B cell (primary cell): ENCODE measurements at regions not wholly inside any gene's neighbourhood (a gene's known extent, or its start where the extent isn't known, plus 50 kb on each side); places are given as distances from the start of the nearest gene placed in this dataset.

Source experiments
- ATAC-seq: fragments of 200-7000 bp; cut with Tn5 transposase; one replicate; pipeline ENCODE4 v1.10.0; 2021; ENCODE audit warnings: low read depth, mild to moderate bottlenecking, moderate number of reproducible peaks, moderate library complexity
- CTCF ChIA-PET: fragments of 350-600 bp; sonication (Branson Sonifier 250); formaldehyde crosslinking; loops from one replicate; lab custom pipeline; 2021; ENCODE audit warnings: antibody characterized with exemption, inconsistent platforms; lab: Charles Lee
- POLR2A ChIA-PET: fragments of 350-600 bp; sonication (Branson Sonifier 250); formaldehyde crosslinking; loops from one replicate; lab custom pipeline; 2021; ENCODE audit warnings: antibody characterized with exemption; lab: Charles Lee
- DNase-seq: peaks from one replicate; pipeline ENCODE4 v3.0.0; 2013
- H2AFZ ChIP-seq: 2 replicates; pipeline ENCODE4 v1.6.1; 2012; ENCODE audit warnings: mild to moderate bottlenecking, low read depth, low read length; ENCODE audit not compliant: insufficient read depth, poor library complexity, severe bottlenecking
- H3K27ac ChIP-seq, 2 donors: 1 replicate in 1 of 2; 2 replicates in 1 of 2; pipeline ENCODE4 v1.5.1; 2012 to 2013; ENCODE audit warnings: low read length in 2 of 2, mild to moderate bottlenecking in 2 of 2, moderate library complexity in 1 of 2
- H3K27me3 ChIP-seq, 4 experiments: fragments of 200-600 bp in 1 of 4; sonication (generic) in 1 of 4; replicated peaks in 1 of 4; 1 replicate in 2 of 4; 2 replicates in 2 of 4; pipeline versions ENCODE4 v1.6.1 to v1.7.0; 2013 to 2016; ENCODE audit warnings: low read length in 3 of 4, mild to moderate bottlenecking in 2 of 4, mixed read lengths in 1 of 4, moderate library complexity in 1 of 4; ENCODE audit not compliant: insufficient read depth in 4 of 4, control insufficient read depth in 3 of 4; ENCODE audit errors: control extremely low read depth in 1 of 4
- H3K36me3 ChIP-seq, 2 experiments: replicated peaks in 1 of 2; 1 replicate in 1 of 2; 2 replicates in 1 of 2; pipeline versions ENCODE4 v1.6.1 to v1.7.1; 2013; ENCODE audit warnings: low read length in 1 of 2; ENCODE audit not compliant: insufficient read depth in 2 of 2, control insufficient read depth in 1 of 2; ENCODE audit errors: control extremely low read depth in 1 of 2, extremely low read depth in 1 of 2
- H3K4me1 ChIP-seq, 2 donors: fragments of 200-600 bp in 1 of 2; sonication (generic) in 1 of 2; 1 replicate in 1 of 2; 2 replicates in 1 of 2; pipeline versions ENCODE4 v1.5.1 to v1.6.1; 2013 to 2017; ENCODE audit warnings: low read length in 2 of 2; ENCODE audit not compliant: control insufficient read depth in 2 of 2, insufficient read depth in 2 of 2
- H3K4me2 ChIP-seq: replicated peaks from 2 replicates; pipeline ENCODE3; 2012; ENCODE audit warnings: mild to moderate bottlenecking, low read depth, low read length; ENCODE audit not compliant: poor library complexity, severe bottlenecking
- H3K4me3 ChIP-seq, 5 experiments: fragments of 200-600 bp in 1 of 5; sonication (generic) in 1 of 5; 1 replicate in 3 of 5; 2 replicates in 2 of 5; pipeline versions ENCODE4 v1.5.1 to v1.7.0; 2011 to 2016; ENCODE audit warnings: low read length in 4 of 5, mild to moderate bottlenecking in 4 of 5, low read depth in 2 of 5, control low read depth in 1 of 5, moderate library complexity in 1 of 5; ENCODE audit not compliant: insufficient read depth in 1 of 5; ENCODE audit errors: control extremely low read depth in 1 of 5, extremely low read depth in 1 of 5
- H3K79me2 ChIP-seq: fragments of 200-600 bp; sonication (generic); one replicate; pipeline ENCODE4 v1.6.0; 2016; ENCODE audit warnings: low read length; ENCODE audit not compliant: control insufficient read depth, insufficient read depth
- H3K9ac ChIP-seq: fragments of 200-600 bp; sonication (generic); 2 replicates; pipeline ENCODE4 v1.6.1; 2017; ENCODE audit warnings: mild to moderate bottlenecking, low read length, moderate library complexity
- H3K9me3 ChIP-seq, 3 donors: one replicate each; pipeline versions ENCODE4 v1.6.1 to v1.7.1; 2013; ENCODE audit warnings: low read length in 2 of 3; ENCODE audit not compliant: control insufficient read depth in 2 of 3, insufficient read depth in 1 of 3; ENCODE audit errors: control extremely low read depth in 1 of 3
- H4K20me1 ChIP-seq: 2 replicates; pipeline ENCODE4 v1.6.0; 2012; ENCODE audit warnings: mild to moderate bottlenecking, low read length; ENCODE audit not compliant: insufficient read depth, control insufficient read depth, poor library complexity, severe bottlenecking
- H3K27ac Mint-ChIP-seq: one replicate; pipeline ENCODE4 v1.8.0; 2021; ENCODE audit warnings: mixed read lengths
- H3K27me3 Mint-ChIP-seq: one replicate; pipeline ENCODE4 v1.8.0; 2021; ENCODE audit warnings: mixed read lengths
- H3K4me1 Mint-ChIP-seq: one replicate; pipeline ENCODE4 v1.8.0; 2021; ENCODE audit warnings: mixed read lengths
- H3K4me3 Mint-ChIP-seq: one replicate; pipeline ENCODE4 v1.8.0; 2021; ENCODE audit warnings: mixed read lengths
- H3K9me3 Mint-ChIP-seq: one replicate; pipeline ENCODE4 v1.8.0; 2022; ENCODE audit warnings: mixed read lengths; ENCODE audit not compliant: insufficient read depth
- EZH2 ChIP-seq: IDR thresholded peaks from 2 replicates; pipeline ENCODE4 v1.6.1; 2012; ENCODE audit warnings: borderline replicate concordance, low read depth, mild to moderate bottlenecking, moderate library complexity, low read length; ENCODE audit not compliant: insufficient read depth, poor library complexity, severe bottlenecking
- WGBS: methylation state at CpG from one replicate; pipeline ENCODE4 v1.1.5; 2013; ENCODE audit warnings: missing lambda C conversion rate; ENCODE audit not compliant: insufficient coverage; 5-methylcytosine and 5-hydroxymethylcytosine counted together
- intact Hi-C: fragments of 100-400 bp; cut with micrococcal nuclease; formaldehyde crosslinking; loops from one replicate; pipeline ENCODE4 v1.10.0; 2022
- TF ChIP-seq, protein P1 (sequence below): fragments of 200-600 bp; IDR thresholded peaks from one replicate; pipeline ENCODE4 v1.8.0; 2022; ENCODE audit warnings: antibody characterized with exemption, mild to moderate bottlenecking

DNA sequence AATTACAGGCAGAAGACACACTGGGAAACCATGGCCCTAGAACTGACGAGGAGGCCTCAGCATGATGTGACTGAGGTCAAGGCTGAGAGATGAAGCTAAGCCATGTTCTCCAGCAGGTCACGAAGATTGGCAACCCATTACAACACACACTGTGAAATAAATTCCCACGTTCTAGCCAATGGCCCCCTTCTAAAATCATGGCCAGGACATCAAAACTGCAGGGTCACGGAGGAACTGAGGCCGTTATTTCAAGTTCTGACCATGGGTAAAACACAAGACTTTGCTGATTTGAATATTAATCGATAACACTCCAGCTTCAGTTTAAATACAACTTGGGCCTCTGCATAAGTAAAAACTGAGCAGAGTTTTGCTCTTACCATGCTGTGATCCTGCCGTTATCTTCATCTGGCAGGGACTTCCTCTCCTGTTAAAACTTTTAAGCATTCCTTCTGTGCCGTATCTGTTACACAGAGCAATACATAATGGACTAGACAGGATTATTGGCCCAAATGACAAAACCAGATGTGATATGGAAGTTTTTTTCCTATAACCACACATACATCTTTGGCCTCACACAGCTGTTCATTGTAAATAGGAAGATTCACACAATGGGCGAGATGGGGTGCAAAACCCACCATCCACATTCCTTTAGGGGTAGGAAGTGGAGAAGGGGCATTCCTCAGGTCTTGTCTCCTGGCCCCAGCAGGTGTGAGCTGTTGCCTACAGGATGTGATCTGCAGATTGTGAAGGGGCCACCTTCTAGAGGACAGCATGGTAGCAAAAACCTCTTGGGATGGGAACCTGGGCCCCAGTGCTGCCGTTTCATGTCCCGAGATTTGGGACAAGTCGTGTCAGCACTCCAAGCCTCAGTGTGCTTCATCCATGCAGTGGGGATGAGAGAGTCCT, 207.4 kb downstream of the OPA1 start:
- TF ChIP-seq EZH2 = no peak
- TF ChIP-seq, protein P1, sequence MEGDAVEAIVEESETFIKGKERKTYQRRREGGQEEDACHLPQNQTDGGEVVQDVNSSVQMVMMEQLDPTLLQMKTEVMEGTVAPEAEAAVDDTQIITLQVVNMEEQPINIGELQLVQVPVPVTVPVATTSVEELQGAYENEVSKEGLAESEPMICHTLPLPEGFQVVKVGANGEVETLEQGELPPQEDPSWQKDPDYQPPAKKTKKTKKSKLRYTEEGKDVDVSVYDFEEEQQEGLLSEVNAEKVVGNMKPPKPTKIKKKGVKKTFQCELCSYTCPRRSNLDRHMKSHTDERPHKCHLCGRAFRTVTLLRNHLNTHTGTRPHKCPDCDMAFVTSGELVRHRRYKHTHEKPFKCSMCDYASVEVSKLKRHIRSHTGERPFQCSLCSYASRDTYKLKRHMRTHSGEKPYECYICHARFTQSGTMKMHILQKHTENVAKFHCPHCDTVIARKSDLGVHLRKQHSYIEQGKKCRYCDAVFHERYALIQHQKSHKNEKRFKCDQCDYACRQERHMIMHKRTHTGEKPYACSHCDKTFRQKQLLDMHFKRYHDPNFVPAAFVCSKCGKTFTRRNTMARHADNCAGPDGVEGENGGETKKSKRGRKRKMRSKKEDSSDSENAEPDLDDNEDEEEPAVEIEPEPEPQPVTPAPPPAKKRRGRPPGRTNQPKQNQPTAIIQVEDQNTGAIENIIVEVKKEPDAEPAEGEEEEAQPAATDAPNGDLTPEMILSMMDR = no peak
- CTCF ChIA-PET = interaction anchor here (1.1 kb wide), 1 partner anchor 516 kb away, joined by 4 read pairs; no protein-coding TSS in a partner anchor

DNA sequence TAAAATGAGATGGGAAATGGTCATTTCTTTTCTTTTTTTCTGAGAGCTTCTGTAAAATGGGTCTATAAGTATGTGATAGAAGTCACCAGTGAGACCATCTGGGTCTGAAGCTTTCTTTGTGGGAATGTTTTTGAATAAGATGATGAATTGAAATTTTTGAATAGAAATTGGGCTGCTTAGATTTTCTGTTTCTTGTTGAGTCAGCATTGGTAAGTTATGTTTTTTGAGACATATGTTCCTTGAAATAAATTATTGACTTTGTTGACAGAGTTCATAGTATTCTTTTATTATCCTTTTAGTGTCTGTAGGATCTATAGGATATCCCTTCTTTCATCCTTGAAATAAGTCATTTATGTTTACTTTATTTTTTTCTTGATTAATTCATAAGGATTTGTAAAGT, 208.1 kb downstream of the OPA1 start:
- intact Hi-C loops = no loop called here
- Mint-ChIP-seq H3K4me3 (no peak overlapping the region), H3K27ac (no peak overlapping the region), H3K27me3 (peaks cover 13% of the 10 kb centered on the region), H3K4me1 (no peaks in the 10 kb centered on the region), H3K9me3 (no peaks in the 10 kb centered on the region)
- H3K27me3 ChIP-seq = peaks cover 0 to 2% (median 0%) of the 10 kb centered on the region in 4 experiments
- no peaks in the 10 kb centered on the region for H3K4me1 ChIP-seq
- CTCF ChIA-PET = no interaction called here
- ATAC-seq (no peak), DNase-seq (no peak)
- no peak overlapping the region for H2AFZ ChIP-seq
- no peak overlapping the region for H3K4me3 ChIP-seq
- POLR2A ChIA-PET = no interaction called here
- no peaks in the 10 kb centered on the region for H3K9me3 ChIP-seq
- TF ChIP-seq, protein P1 = no peak
- no peak for TF ChIP-seq EZH2
- H3K36me3 ChIP-seq = no peaks in the 10 kb centered on the region
- H3K4me2 ChIP-seq = no peak overlapping the region
- no peaks in the 10 kb centered on the region for H4K20me1 ChIP-seq
- no peaks in the 10 kb centered on the region for H3K79me2 ChIP-seq
- no peak overlapping the region for H3K9ac ChIP-seq
- no peak overlapping the region for H3K27ac ChIP-seq

More for the DNA sequence above, 207.4 kb downstream of the OPA1 start:
- Histone ChIP-seq H3K4me2 (no peak overlapping the region), H2AFZ (no peak overlapping the region), H4K20me1 (no peaks in the 10 kb centered on the region), H3K9me3 (no peaks in the 10 kb centered on the region), H3K27ac (no peak overlapping the region), H3K9ac (no peak overlapping the region), H3K4me1 (no peaks in the 10 kb centered on the region), H3K79me2 (no peaks in the 10 kb centered on the region), H3K27me3 (peaks cover 0 to 4% (median 0%) of the 10 kb centered on the region in 4 experiments), H3K36me3 (no peaks in the 10 kb centered on the region), H3K4me3 (no peak overlapping the region)
- H3K27ac Mint-ChIP-seq = no peak overlapping the region
- peaks cover 17% of the 10 kb centered on the region for H3K27me3 Mint-ChIP-seq
- ATAC-seq (no peak), DNase-seq (no peak)
- WGBS = 79% methylated on average over 9 of the region's 12 CpGs
- no peak overlapping the region for H3K4me3 Mint-ChIP-seq
- intact Hi-C loops = no loop called here
- POLR2A ChIA-PET = no interaction called here
- no peaks in the 10 kb centered on the region for H3K4me1 Mint-ChIP-seq
- H3K9me3 Mint-ChIP-seq = no peaks in the 10 kb centered on the region
